AG09309 (cell line): ENCODE measurements at regions not wholly inside any gene's neighbourhood (a gene's known extent, or its start where the extent isn't known, plus 50 kb on each side); places are given as distances from the start of the nearest gene placed in this dataset.

Experiments used
- DNase-seq: peaks from one replicate; pipeline ENCODE4 v3.0.0-alpha.2; 2010; ENCODE audit warnings: low read depth
- H3K4me3 ChIP-seq: 2 replicates; pipeline ENCODE4 v1.5.1; 2011; ENCODE audit warnings: mild to moderate bottlenecking, low read depth, low read length, moderate library complexity; ENCODE audit not compliant: control insufficient read depth
- CTCF ChIP-seq: IDR thresholded peaks from 2 replicates; pipeline ENCODE4 v1.5.1; 2011; ENCODE audit warnings: mild to moderate bottlenecking, low read depth, low read length, inconsistent platforms; ENCODE audit not compliant: insufficient read depth, control insufficient read depth; ENCODE audit errors: missing control alignments

DNA sequence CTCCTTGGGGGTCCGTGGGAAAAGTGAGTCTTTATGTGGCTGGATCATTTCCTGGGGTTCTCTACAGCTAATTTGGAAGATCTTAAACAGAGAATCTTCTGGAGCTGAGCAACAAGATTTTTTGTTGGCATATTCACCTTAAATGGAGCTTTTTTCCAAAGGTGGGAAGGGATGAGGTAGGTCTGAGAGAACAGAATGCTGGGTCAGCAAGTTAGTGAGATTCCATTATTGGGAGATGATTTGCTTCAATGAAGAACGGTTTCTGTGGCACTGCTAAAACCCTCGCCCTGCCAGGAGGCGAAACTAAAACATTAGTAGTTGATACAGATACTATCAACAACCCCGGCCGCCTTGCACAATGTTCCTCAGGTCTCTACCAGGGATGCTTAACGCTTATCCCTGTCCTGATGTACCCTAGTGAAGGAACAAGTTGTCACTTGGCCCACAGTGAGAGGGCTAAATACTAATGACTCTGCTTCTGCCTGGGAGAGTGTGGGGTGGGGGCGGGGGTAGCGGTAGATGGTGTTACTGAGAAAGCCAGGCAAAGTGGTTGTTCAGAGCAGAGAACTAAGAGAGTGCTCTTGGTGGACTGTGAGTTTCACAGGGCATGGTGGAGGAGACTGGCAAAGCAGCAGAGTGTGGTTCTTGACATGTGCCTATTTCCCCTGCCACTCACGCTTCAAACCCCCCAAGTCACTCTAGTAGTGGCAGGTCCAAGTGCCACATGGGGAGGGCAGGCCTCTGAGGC lies 63.7 kb upstream of the CYP2D6 start:
- H3K4me3 ChIP-seq, result no peak overlapping the region
- no peak for DNase-seq
- TF ChIP-seq CTCF, result no peak

GRCh38 chr22:42192547-42192946 lies 61.9 kb upstream of the CYP2D6 start:
- TF ChIP-seq CTCF, result no peak
- H3K4me3 ChIP-seq, result no peak overlapping the region
- no peak for DNase-seq

DNA sequence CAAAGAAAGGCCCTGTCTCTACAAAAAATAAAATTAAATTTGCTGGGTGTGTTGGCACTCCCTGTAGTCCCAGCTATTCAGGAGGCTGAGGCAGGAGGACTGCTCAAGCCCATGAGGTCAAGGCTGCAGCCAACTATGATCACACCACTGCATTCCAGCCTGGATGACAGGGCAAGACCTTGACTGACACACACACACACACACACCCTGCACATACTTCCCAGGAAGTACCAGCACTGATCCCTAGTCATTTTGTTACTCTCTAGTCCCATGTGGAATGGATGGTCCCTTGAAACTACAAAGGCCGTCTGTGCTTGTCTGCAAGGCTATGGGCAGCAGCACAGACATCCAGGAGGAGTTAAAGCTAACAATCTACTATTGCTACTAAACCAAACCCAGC lies 59.7 kb upstream of the CYP2D6 start:
- TF ChIP-seq CTCF, result no peak
- no peak for DNase-seq
- no peak overlapping the region for H3K4me3 ChIP-seq

GRCh38 chr22:42189761-42190160 lies 59.2 kb upstream of the CYP2D6 start:
- H3K4me3 ChIP-seq, result no peak overlapping the region
- no peak for DNase-seq
- no peak for TF ChIP-seq CTCF

DNA sequence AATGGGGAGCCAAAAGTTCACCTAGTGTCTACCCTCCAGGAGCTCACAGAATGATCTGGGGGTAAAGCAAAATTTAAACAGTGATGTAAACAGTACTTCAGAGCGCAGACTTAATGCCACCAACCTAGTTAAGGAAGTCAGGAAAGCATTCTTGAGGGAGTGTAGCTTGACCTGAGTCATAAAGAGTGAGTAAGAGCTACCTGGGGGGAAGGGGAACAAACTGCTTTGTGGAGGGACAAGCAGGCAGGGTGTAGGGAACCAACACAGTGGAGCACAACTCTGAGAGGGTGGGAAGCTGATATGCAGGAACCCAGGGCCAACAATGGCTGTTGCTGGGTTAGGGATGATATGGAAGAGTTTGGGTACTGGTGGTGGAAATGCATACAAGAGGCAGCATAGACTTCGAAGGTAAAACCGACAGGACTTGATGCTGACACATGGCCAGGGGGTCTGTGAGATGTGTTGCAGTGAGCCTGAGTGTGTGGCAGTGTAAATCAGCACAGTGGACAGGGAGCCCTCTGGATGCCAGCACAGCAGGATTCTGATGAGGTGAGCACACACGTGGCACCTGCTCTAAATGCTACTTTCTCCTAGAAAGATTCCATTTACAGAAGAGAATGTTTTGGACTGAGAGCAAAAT lies 58.3 kb upstream of the CYP2D6 start:
- DNase-seq, result no peak
- no peak for TF ChIP-seq CTCF

GRCh38 chr22:42187646-42188045 lies 57.0 kb upstream of the CYP2D6 start:
- H3K4me3 ChIP-seq, result no peak overlapping the region
- no peak for DNase-seq
- no peak for TF ChIP-seq CTCF

More for the DNA sequence above, 58.3 kb upstream of the CYP2D6 start:
- no peak overlapping the region for H3K4me3 ChIP-seq

DNA sequence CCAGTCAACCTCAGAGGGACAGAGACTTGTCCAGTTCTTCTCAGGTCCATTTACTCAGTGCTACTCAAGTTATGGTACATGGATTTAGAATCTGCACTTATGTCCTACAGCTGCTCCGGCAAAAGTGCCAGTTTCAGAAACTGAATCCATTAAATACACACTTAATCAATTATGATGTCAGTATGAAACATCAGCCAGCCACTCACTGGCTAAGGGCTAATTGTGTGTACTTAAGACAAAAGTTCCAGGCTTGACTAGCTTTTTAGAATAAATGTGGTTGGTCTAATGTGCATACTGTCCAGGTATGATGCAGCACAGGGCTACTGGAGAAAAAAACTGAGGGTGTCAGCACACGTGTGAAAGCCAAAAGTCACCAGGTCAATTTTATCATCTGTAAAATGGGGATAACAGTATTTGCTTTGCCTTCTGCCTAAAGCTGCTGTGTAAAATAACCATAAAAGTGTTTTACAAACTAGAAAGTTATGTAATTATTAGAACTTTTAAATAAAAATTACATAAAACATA lies 55.4 kb upstream of the CYP2D6 start:
- TF ChIP-seq CTCF, result no peak
- DNase-seq, result no peak
- H3K4me3 ChIP-seq, result no peak overlapping the region
